ENCODE measurements at regions not wholly inside any gene's neighbourhood (a gene's known extent, or its start where the extent isn't known, plus 50 kb on each side); places are given as distances from the start of the nearest gene placed in this dataset.

DNA sequence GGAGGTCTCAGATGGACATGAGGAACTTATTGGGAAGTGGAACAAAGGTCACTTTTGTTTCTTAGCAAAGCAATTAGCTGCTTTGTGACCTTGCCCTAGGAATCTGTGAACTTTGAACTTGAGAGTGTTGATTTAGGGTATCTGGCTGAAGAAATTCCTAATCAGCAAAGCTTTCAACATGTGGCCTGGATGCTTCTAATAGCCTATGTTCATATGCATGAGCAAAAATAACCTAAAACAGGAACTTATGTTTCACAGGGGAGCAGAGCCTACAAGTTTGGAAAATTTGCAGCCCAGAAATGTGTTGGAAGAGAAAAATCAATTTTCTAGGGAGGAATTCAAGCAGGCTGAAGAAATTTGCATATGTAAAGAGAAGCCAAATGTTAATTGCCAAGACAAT lies 405.8 kb upstream of the SALL3 start:
- TF ChIP-seq, protein P1, sequence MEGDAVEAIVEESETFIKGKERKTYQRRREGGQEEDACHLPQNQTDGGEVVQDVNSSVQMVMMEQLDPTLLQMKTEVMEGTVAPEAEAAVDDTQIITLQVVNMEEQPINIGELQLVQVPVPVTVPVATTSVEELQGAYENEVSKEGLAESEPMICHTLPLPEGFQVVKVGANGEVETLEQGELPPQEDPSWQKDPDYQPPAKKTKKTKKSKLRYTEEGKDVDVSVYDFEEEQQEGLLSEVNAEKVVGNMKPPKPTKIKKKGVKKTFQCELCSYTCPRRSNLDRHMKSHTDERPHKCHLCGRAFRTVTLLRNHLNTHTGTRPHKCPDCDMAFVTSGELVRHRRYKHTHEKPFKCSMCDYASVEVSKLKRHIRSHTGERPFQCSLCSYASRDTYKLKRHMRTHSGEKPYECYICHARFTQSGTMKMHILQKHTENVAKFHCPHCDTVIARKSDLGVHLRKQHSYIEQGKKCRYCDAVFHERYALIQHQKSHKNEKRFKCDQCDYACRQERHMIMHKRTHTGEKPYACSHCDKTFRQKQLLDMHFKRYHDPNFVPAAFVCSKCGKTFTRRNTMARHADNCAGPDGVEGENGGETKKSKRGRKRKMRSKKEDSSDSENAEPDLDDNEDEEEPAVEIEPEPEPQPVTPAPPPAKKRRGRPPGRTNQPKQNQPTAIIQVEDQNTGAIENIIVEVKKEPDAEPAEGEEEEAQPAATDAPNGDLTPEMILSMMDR (IDR thresholded peaks at IDR 0.05) = no peak
- TF ChIP-seq POLR2A (IDR thresholded peaks at IDR 0.05) = no peak
- no peak for TF ChIP-seq POLR2AphosphoS5 (IDR thresholded peaks at IDR 0.05)
